Skin of body (tissue), 1 donor: ENCODE measurements at regions not wholly inside any gene's neighbourhood (a gene's known extent, or its start where the extent isn't known, plus 50 kb on each side); places are given as distances from the start of the nearest gene placed in this dataset.
"Not testable (repeated sequence)": the region's sequence is repeated elsewhere in the genome, so short reads cannot be mapped to it uniquely, and the experiment has no call there.

Experiments
- DNase-seq: peaks from one replicate; lab custom pipeline; 2025; lab: John Stamatoyannopoulos, UW

DNA sequence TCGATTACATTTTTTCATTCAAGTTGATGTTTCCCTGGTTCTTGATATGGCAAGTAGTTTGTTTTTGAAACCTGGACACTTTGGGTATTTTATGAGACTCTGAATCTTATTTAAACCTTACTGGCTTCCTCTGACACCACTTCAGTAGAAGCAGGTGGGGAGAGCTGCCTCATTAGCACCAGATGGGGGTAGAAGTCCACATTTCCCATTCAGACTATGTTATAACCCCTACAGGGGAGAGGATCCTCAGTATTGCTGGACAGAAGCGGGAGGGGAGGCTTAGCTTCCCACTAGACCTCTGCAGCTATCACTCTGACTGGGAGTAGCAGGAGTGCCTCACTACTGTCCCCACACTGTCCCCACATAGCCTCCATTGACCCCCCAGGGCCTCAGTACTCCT, 145.3 kb upstream of the SLC35G4 start:
- DNase-seq: no peak

DNA sequence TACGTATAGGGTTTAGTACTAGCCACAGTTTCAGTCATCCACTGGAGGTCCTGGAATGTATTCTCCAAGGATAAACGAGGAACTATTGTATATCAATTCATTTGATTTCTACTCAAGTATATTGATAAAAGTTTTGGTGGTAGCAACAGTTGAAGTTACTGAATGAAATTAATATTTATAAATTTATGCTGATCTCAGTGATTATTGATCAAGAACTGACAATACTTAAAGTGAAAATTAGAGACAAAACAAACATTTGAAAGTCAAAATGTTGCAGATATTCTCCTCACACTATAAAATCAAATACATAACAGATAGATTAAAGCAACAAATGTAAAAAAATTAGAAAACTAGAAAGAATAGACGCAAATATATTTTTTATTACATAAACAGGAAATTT, 150.9 kb upstream of the SLC35G4 start:
- DNase-seq: no peak

DNA sequence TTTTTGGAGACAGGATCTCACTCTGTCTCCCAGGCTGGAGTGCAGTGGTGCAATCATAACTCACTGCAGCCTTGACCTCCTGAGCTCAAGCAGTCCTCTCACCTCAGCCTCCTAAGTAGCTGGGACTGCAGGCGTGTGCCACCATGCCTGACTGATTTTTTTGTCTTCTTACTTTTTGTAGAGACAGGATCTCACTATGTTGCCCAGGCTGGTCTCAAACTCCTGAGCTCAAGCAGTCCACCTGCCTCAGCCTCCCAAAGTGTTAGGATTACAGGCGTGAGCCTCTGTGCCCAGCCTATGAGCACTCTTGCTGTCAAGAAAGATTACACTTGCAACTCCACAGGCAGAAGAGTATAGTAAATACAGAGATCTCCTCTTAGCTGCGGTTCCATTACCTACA, 151.5 kb upstream of the SLC35G4 start:
- DNase-seq: not testable (repeated sequence)

DNA sequence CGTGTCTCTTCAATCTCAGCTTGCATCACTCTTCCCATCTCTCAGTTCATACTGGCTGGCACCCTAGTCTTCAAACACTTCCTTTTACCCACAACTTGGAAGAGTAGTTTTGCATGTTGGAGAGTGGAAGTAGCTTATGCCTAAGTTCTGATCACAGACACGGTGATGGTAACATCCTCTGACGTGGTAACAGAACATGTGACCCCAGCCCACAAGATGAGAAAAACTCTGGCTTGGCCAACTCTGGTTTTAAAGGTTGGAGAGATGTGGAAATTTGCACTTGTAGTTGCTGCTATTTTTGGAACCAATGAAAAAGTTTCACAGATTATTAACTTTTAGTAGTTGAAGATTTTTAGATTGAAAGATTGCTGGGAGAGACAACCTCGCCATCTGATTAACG, 155.4 kb upstream of the SLC35G4 start:
- no peak for DNase-seq

DNA sequence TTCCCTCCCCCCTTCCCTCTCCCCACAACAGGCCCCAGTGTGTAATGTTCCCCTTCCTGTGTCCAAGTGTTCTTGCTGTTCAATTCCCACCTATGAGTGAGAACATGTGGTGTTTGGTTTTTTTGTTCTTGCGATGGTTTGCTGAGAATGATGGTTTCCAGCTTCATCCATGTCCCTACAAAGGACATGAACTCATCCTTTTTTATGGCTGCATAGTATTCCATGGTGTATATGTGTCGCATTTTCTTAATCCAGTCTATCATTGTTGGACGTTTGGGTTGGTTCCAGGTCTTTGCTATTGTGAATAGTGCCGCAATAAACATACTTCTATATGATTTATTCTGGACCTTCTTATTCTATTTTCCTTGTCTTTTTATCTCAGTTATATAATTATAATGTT, 165.2 kb upstream of the SLC35G4 start:
- not testable (repeated sequence) for DNase-seq

DNA sequence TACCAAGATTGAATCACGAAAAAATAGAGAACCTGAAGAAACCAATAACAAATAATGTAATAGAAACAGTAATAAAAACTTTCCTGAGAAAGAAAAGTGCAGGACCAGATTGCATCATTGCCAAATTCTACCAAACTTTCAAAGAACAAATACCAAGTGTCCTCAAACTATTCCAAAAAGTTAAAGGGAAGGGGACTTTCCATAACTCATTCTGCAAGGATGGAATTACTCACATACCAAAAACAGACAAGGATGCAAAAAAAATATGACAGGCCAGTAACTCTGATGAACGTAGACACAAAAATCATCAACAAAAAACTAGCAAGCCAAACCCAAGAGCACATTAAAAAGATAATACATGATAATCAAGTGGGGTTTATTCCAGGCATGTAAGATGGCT, 172.3 kb upstream of the SLC35G4 start:
- DNase-seq: no peak

DNA sequence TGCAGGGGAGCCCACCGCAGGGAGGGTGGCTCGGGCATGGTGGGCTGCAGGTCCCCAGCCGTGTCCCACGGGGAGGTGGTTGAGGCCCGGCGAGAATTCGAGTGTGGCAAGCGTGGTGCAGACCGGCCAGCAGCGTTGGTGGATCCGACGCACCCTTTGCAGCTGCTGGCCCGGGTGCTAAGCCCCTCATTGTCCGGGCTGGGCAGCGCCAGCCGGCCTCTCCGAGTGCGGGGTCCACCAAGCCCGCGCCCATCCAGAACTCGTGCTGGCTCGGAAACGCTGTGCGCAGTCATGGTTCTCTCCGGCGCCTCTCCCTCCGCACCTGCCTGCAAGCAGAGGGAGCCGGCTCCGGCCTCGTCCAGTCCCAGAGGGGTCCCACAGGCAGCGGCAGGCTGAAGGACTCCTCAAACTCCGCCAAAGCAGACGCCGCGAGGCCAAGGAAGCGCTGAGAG, 177.0 kb upstream of the SLC35G4 start:
- no peak for DNase-seq

DNA sequence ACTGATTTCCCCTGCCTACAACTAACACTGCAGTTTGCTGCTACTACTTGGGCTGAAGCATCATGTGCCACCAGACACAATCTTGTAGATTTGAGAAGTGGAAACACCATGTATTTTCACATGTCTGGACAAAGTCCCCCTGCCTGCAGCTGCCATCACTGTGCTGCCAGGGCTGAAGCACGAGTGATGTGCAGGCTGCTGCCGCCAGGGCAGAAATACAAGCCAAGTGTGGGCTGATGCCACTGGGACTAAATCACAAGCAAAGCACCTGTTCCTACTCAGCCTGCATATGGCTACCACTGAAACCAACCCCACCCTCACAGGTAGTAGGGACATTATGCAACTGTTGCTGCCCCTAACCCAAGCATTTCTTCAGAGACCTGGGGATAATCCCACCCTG, 179.5 kb upstream of the SLC35G4 start:
- DNase-seq: no peak

DNA sequence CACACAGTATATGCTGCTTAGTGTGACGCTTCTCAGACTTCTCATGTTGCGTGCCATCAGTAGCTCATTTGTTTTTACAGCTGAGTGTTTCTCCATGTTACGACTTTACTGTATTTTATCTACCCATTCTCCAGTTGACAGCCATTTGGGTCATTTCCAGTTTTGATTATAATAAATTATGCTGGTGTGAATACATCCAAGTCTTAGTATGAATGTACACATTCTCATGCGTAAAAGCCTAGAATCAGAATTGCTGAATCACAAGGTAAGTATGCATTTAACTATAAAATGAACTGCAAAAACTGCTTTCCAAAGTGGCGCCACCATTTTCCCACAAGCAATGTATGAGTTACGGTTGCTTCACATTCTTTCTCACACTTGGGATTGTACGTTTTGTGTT, 184.2 kb upstream of the SLC35G4 start:
- DNase-seq: no peak

DNA sequence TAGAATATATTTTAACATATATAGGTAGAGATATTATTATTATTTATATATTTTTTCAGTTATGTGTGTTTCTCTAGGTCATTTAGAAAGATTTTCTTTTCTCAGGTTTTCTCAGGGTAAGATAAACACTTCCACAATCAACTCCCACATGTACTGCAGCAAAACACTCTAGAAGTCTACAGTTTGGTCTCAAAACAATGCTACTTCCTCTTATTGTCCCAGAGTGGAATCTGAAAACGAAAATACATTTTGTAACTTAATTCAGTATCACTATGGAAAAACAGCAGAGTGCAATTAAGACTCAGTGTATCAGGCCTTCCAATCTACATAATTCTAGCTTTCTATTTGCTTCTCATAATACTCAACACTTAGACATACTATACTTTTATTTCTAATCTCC, 190.1 kb upstream of the SLC35G4 start:
- DNase-seq: no peak

DNA sequence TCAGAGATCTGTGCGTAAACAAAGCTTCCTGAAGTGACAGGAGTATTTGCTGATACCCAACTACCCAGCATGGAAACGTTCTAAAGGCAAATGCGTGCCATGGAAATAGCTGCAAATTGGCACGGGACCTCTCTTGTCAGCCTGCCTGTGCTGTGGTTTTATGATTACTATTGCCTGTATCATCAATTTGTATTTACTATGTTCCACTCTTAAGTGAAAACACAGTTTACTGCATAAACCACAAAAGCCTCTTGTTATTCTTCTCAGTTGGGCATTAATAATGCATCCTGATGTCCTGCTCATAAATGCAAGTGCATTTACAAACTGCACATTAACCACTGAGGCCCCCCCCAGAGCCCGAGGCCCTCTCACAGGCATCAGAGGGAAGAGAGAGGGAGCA, 196.6 kb upstream of the SLC35G4 start:
- DNase-seq: no peak

DNA sequence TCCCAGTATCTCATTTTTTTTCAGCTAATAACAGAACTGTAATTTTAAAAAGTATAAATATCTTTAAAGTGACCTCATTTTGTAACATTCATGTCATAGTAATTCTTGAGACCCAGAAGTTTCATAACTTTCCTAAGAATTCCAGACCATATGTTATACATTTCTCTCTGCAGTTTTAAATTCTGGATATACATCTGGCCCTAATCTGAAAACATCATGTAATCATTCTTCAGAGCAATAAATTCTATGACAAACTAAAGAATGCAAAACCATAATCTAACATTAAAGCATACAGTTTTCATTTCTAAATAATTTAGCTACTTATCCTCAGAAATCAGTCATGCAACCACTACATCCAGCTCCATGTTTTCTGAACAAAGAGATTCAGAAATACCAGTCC, 198.3 kb upstream of the SLC35G4 start:
- peak; percentile 96 for DNase-seq

DNA sequence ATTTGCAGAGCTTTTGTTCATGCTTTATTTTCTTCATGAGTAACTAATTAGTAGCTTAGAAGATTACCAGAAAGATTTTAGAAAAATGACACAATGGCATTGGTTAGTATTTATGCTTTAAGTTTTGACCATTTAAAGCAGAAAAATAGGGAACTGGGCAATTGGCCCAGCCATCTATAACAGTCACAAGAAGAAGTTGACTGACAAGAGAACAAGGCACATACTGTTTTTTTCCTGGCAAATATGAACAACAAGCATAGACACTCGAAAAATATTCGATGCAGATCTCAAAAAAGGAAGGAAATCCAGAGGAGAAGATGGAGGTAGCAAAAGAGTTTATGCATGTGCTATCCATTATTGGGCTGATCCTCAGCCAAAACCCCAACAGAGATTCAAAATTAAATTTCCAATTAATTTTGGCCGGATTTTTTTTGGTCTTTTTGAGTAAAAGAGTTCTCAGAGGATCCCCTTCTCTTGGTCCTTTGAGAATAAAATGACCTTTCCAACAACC, 200.8 kb upstream of the SLC35G4 start:
- DNase-seq: peak; percentile 61

DNA sequence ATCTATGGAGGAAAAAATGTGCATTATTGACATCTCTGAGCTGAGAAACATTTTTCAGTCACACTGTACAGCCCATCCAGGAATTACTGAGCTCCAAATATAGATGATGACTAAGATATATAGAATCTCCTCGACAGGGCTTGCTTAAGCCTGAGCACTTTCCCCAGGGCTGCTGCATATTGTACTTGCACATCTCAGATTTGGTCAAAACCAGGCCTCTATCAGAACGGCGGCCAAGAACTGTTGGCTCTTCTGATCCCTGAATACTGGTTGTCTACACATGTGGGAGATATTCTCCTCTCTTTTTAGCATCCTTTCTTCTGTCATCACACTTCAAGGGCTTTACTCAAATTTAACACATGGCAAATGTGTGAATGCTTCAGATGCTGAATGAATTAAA, 201.5 kb upstream of the SLC35G4 start:
- DNase-seq: peak; percentile 80

DNA sequence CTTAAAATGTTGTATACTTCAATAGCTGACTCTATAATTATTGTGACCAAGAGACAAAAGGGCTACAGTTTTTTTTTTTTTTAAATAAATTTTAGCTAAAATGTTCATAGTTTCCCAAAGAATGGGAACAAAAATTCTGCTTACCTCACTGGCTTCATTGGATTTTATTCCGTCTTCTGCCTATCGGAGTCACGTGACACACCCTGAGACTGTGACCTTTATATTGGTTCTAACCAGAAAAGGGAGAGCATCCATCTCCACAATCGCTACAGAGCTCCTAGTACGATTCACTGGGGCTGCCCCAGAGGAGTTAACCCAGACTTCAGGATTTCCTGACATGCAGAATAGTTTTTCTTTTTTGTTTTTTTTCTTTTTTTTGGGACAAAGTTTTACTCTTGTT, 203.6 kb upstream of the SLC35G4 start:
- DNase-seq: no peak

DNA sequence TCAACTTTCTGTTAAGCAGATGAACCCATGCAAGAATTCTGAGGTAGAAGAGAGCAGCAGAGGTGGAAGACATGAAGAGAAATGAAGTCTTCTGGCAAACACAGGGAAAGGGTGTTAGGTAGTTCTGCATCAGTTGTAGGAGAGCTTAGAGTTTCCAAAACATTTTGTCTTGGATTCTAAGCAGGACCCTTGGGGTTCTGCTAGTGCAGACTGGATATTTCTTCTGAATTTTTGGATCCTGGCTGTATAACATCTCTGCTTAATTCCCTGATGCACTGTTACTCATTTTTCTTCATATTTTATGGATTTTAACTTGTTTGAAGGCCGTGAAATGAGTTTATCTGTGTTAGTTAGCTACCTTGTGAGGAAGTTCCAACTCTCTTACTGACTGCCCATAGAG, 208.7 kb upstream of the SLC35G4 start:
- DNase-seq: no peak

DNA sequence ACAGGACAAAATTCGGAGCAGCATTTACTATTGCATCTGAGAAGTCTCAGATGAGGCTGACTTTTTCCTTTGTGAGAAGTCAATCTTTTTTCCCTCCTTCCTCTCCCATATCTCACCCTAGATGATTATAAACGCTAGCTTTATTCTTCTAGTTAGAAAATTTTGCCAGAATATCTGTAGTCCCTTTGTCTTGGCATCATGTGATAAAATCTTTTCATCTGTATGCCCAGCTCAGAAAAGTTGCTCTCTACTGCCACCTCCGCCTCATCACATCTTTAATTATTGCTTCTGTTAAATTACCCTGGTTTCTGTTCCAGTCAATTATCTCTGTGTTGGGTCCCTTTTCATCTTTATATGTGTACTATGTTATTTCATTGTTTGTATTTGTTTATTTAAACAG, 210.8 kb upstream of the SLC35G4 start:
- no peak for DNase-seq

DNA sequence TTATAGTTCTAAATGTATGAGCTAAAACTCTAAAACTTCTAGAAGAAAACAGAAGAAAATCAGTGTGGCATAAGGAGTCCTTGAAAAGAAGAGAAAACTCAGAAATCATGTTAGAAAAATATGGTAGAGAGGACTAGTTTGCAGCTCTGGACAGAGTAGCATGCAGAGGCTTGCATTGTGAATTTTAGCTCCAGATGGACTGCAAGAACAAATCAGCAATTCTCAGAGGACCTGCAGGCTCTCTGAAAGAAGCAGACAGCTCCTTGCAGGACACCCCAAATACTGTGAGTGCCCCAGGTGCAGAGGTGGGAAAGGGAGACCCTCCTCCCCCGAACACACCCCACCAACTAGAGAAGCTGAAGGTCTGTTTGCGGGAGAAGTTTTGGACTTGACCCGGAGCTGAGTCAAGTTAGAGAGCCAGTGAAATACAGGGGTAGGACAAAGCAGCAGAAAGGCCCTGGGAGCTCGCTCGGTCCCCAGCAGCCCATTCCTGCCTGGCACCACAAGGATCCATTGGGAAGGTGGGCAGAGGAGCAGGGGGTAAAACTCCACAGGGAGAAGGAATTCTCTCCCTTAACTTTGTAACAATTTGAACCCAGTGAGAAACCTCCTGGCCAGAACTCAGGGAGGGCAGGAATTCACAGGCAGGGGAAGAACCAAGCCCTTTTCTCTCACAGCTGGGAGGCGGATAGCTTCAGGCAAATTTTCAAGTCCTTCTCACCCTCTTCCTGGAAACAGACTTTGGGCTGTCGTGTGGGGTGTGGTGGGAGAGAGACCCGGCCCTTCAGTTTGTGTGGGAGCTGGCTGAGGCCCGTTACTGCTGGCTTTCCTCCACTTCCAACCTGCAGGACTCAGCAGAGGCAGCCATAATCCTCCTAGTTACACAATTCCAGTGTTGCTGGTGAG, 216.2 kb upstream of the SLC35G4 start:
- DNase-seq: peak; percentile 46

DNA sequence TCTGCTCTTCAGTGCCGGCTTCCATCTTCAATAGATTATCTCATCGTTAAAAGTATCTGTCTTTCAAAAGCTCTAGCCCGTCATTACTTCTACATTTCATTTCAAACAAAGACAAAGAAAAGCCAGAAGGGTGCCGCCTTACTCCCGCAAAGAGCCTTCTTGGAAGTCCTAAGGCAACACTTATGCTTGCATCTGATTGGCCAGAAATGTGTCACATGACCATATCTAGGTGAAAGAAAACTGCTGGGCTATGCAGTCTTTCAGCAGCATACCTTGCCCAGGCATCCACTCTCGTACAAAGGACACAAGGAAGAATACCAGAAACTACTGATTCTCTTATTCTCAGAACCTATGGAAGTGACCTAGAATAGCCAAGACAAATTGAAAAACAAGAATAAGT, 217.1 kb upstream of the SLC35G4 start:
- DNase-seq: no peak

DNA sequence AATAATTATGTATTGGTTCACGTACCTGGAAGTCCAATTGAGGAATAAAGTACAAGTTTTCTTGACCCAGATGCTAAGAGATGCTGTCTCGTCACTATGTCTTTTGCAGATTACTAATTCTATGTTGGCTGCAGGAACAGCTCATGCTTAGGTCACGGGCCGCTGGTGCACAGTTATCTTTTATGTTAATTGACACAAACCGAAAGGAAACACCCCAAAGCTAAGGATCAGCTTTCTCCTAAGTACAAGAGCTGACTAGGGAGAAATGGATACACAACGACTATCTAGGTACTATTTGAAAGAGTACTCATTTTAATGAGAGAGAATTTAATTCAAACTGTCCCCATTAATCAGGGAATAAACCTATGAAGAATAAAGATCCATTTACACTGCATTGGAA, 217.7 kb upstream of the SLC35G4 start:
- DNase-seq: no peak

DNA sequence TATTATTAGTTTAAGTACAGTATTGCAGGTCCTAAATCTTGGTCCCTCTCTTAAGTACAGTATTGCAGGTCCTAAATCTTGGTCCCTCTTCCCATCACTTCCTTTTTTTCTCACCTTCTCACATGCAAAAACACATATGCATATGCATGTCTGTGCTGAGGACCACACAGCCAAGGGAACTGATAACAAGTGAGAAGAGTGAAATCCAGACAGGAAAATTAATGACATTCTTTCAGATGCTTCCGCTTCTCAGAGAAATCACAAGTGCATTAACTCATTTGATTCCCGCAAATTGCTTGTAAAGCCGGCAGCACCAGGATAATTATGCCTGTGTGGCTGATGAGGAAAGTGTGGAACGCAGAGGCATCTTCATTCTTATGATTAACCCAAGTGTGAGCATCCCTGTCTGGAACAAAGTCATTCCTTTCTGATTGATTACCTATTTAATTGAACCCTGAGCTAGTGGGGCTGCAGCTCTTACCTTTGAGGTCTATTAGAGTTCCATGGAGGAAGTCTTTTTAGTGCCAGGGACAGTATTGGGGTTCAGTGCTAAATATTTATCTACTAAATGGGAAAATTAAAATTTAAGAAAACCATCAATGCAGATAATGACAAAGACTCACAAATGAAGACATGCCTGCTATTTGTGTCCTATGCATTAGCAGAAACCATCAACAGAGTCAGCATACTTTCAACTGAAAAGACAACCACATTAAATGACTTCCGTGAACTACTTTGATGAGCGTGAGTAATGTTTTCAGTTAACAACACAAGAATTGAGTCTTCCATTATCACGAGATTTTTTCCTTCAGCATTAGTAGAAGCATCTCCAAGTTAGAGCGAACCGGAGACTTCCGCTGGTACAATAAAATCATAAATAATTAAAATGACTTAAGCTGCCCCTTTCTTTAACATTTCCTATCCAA, 220.4 kb upstream of the SLC35G4 start:
- DNase-seq: no peak

DNA sequence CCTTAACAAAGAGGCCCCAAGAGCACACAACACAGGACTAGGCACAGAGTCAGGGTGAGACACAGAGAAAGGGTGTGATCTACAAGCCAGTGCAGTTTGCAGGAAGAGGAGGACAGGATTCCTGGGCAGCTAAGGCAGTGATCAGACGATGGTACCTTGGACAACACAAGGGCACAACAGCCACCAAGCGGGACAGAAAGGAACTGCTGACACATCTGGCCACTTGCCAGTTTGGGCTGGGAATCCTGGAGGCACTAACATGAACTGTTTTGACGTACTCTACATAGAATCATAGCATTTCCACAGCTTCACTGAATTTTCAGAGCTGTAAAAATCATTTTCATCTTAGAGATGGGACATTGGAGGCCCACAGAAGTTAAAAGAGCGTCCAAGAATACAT, 221.5 kb upstream of the SLC35G4 start:
- no peak for DNase-seq
